ENCODE measurements at regions not wholly inside any gene's neighbourhood (a gene's known extent, or its start where the extent isn't known, plus 50 kb on each side); places are given as distances from the start of the nearest gene placed in this dataset.

- POLR2A ChIA-PET = no interaction called here
- no peak overlapping the region for H3K4me3 Mint-ChIP-seq
- H3K27me3 Mint-ChIP-seq = no peaks in the 10 kb centered on the region
- CTCF ChIA-PET = no interaction called here
- TF ChIP-seq CTCF (IDR thresholded peaks at IDR 0.05) = no peak
- ATAC-seq (ENCODE audit: low read depth) = no peak
- H3K9me3 Mint-ChIP-seq = no peaks in the 10 kb centered on the region
- H3K4me1 Mint-ChIP-seq = no peaks in the 10 kb centered on the region
- H3K36me3 Mint-ChIP-seq (ENCODE audit: low read depth) = no peaks in the 10 kb centered on the region
- intact Hi-C loops (cut with micrococcal nuclease) = no loop called here
- H3K27ac Mint-ChIP-seq = no peak overlapping the region
- no peak for DNase-seq
Measured at GRCh38 chrX:147679356-147680005, 232.2 kb upstream of the FMR1 start.

- H3K36me3 Mint-ChIP-seq (ENCODE audit: low read depth) = no peaks in the 10 kb centered on the region
- ChIA-PET CTCF (no interaction called here), POLR2A (no interaction called here)
- intact Hi-C loops (cut with micrococcal nuclease) = no loop called here
- no peak for TF ChIP-seq CTCF (IDR thresholded peaks at IDR 0.05)
- no peak overlapping the region for H3K27ac Mint-ChIP-seq
- ATAC-seq (ENCODE audit: low read depth) = no peak
- DNase-seq = no peak
- H3K9me3 Mint-ChIP-seq = no peaks in the 10 kb centered on the region
- no peaks in the 10 kb centered on the region for H3K27me3 Mint-ChIP-seq
- H3K4me3 Mint-ChIP-seq = no peak overlapping the region
- no peaks in the 10 kb centered on the region for H3K4me1 Mint-ChIP-seq
Measured at GRCh38 chrX:147680251-147680650, 231.5 kb upstream of the FMR1 start.

- POLR2A ChIA-PET = no interaction called here
Measured at GRCh38 chrX:147693511-147693910, 218.2 kb upstream of the FMR1 start.

GRCh38 chrX:147699061-147699460 lies 212.7 kb upstream of the FMR1 start:
- H3K4me1 Mint-ChIP-seq = no peaks in the 10 kb centered on the region
- ChIA-PET POLR2A (no interaction called here), CTCF (no interaction called here)
- H3K27me3 Mint-ChIP-seq = no peaks in the 10 kb centered on the region
- intact Hi-C loops (cut with micrococcal nuclease) = no loop called here
- H3K4me3 Mint-ChIP-seq = no peak overlapping the region
- H3K27ac Mint-ChIP-seq = no peak overlapping the region
- DNase-seq (no peak), ATAC-seq (ENCODE audit: low read depth) (no peak)
- no peak for TF ChIP-seq CTCF (IDR thresholded peaks at IDR 0.05)
- no peaks in the 10 kb centered on the region for H3K36me3 Mint-ChIP-seq (ENCODE audit: low read depth)
- H3K9me3 Mint-ChIP-seq = peaks cover 2% of the 10 kb centered on the region

More at GRCh38 chrX:147693511-147693910, 218.2 kb upstream of the FMR1 start:
- DNase-seq = no peak
- no peak for TF ChIP-seq CTCF (IDR thresholded peaks at IDR 0.05)
- H3K27me3 Mint-ChIP-seq = no peaks in the 10 kb centered on the region
- no peak overlapping the region for H3K27ac Mint-ChIP-seq
- peaks cover 2% of the 10 kb centered on the region for H3K9me3 Mint-ChIP-seq
- H3K4me3 Mint-ChIP-seq = no peak overlapping the region
- no peaks in the 10 kb centered on the region for H3K36me3 Mint-ChIP-seq (ENCODE audit: low read depth)
- CTCF ChIA-PET = no interaction called here
- no peaks in the 10 kb centered on the region for H3K4me1 Mint-ChIP-seq
- no peak for ATAC-seq (ENCODE audit: low read depth)
- intact Hi-C loops (cut with micrococcal nuclease) = no loop called here

- no peak overlapping the region for H3K27ac Mint-ChIP-seq
- no peaks in the 10 kb centered on the region for H3K36me3 Mint-ChIP-seq (ENCODE audit: low read depth)
- no peak overlapping the region for H3K4me3 Mint-ChIP-seq
- H3K27me3 Mint-ChIP-seq = no peaks in the 10 kb centered on the region
- DNase-seq (no peak), ATAC-seq (ENCODE audit: low read depth) (no peak)
- intact Hi-C loops (cut with micrococcal nuclease) = no loop called here
- ChIA-PET POLR2A (no interaction called here), CTCF (no interaction called here)
- H3K4me1 Mint-ChIP-seq = no peaks in the 10 kb centered on the region
- TF ChIP-seq CTCF (IDR thresholded peaks at IDR 0.05) = no peak
- no peaks in the 10 kb centered on the region for H3K9me3 Mint-ChIP-seq
Measured at GRCh38 chrX:147710301-147710700, 201.4 kb upstream of the FMR1 start.

All from activated B cell treated with CpG ODN at 0.5 μM for 24 hours (primary cell).